ENCODE measurements at regions not wholly inside any gene's neighbourhood (a gene's known extent, or its start where the extent isn't known, plus 50 kb on each side); places are given as distances from the start of the nearest gene placed in this dataset.

GRCh38 chr12:118690506-118690905, 290.8 kb upstream of the SRRM4 start:
- no peaks in the 10 kb centered on the region for H3K4me1 Mint-ChIP-seq
- H3K4me3 Mint-ChIP-seq: no peak overlapping the region
- H3K27ac Mint-ChIP-seq: no peak overlapping the region
- no peaks in the 10 kb centered on the region for H3K36me3 Mint-ChIP-seq
- no peak for DNase-seq (ENCODE audit: low spot score in 2 of 2, unreplicated experiment in 2 of 2)
- TF ChIP-seq CTCF (IDR thresholded peaks at IDR 0.05; ENCODE audit: unreplicated experiment): no peak
- peaks cover 5% of the 10 kb centered on the region for H3K9me3 Mint-ChIP-seq
- peaks cover 2% of the 10 kb centered on the region for H3K27me3 Mint-ChIP-seq (ENCODE audit: low read depth)

GRCh38 chr12:118694128-118694775, 287.1 kb upstream of the SRRM4 start:
- Mint-ChIP-seq H3K4me1 (no peaks in the 10 kb centered on the region), H3K36me3 (no peaks in the 10 kb centered on the region), H3K9me3 (peaks cover 21% of the 10 kb centered on the region), H3K4me3 (no peak overlapping the region), H3K27me3 (ENCODE audit: low read depth) (no peaks in the 10 kb centered on the region), H3K27ac (no peak overlapping the region)
- TF ChIP-seq CTCF (IDR thresholded peaks at IDR 0.05; ENCODE audit: unreplicated experiment): no peak
- DNase-seq (ENCODE audit: low spot score in 2 of 2, unreplicated experiment in 2 of 2): no peak

GRCh38 chr12:118704527-118705241, 276.7 kb upstream of the SRRM4 start:
- Mint-ChIP-seq H3K9me3 (peaks cover 40% of the 10 kb centered on the region), H3K27ac (no peak overlapping the region), H3K4me1 (no peaks in the 10 kb centered on the region), H3K36me3 (no peaks in the 10 kb centered on the region), H3K4me3 (no peak overlapping the region), H3K27me3 (ENCODE audit: low read depth) (no peaks in the 10 kb centered on the region)
- TF ChIP-seq CTCF (IDR thresholded peaks at IDR 0.05; ENCODE audit: unreplicated experiment): no peak
- no peak for DNase-seq (ENCODE audit: low spot score in 2 of 2, unreplicated experiment in 2 of 2)

- Mint-ChIP-seq H3K4me3 (no peak overlapping the region), H3K4me1 (no peaks in the 10 kb centered on the region), H3K9me3 (peaks cover 27% of the 10 kb centered on the region), H3K27ac (no peak overlapping the region), H3K27me3 (ENCODE audit: low read depth) (no peaks in the 10 kb centered on the region), H3K36me3 (no peaks in the 10 kb centered on the region)
- no peak for DNase-seq (ENCODE audit: low spot score in 2 of 2, unreplicated experiment in 2 of 2)
- no peak for TF ChIP-seq CTCF (IDR thresholded peaks at IDR 0.05; ENCODE audit: unreplicated experiment)
These were observed 274.9 kb upstream of the SRRM4 start for GRCh38 chr12:118706437-118706836.

- Mint-ChIP-seq H3K27ac (no peak overlapping the region), H3K4me3 (no peak overlapping the region), H3K4me1 (no peaks in the 10 kb centered on the region), H3K9me3 (peaks cover 27% of the 10 kb centered on the region), H3K27me3 (ENCODE audit: low read depth) (peaks cover 6% of the 10 kb centered on the region), H3K36me3 (no peaks in the 10 kb centered on the region)
- no peak for DNase-seq (ENCODE audit: low spot score in 2 of 2, unreplicated experiment in 2 of 2)
- TF ChIP-seq CTCF (IDR thresholded peaks at IDR 0.05; ENCODE audit: unreplicated experiment): no peak
These were observed 271.4 kb upstream of the SRRM4 start for GRCh38 chr12:118709946-118710345.
